Epithelial cell of esophagus (primary cell): ENCODE measurements at regions not wholly inside any gene's neighbourhood (a gene's known extent, or its start where the extent isn't known, plus 50 kb on each side); places are given as distances from the start of the nearest gene placed in this dataset.

ENCODE experiments used
- DNase-seq: peaks from one replicate; pipeline ENCODE4 v3.0.0; 2010; ENCODE audit warnings: low read depth
- H3K4me3 ChIP-seq: 2 replicates; pipeline ENCODE4 v1.5.1; 2011; ENCODE audit warnings: mild to moderate bottlenecking, low read length, control low read depth
- TF ChIP-seq, protein P1 (sequence below): IDR thresholded peaks from 2 replicates; pipeline ENCODE4 v1.5.1; 2011; ENCODE audit warnings: low read depth, mild to moderate bottlenecking, low read length, control low read depth, inconsistent platforms; ENCODE audit not compliant: insufficient read depth; ENCODE audit errors: missing control alignments

DNA sequence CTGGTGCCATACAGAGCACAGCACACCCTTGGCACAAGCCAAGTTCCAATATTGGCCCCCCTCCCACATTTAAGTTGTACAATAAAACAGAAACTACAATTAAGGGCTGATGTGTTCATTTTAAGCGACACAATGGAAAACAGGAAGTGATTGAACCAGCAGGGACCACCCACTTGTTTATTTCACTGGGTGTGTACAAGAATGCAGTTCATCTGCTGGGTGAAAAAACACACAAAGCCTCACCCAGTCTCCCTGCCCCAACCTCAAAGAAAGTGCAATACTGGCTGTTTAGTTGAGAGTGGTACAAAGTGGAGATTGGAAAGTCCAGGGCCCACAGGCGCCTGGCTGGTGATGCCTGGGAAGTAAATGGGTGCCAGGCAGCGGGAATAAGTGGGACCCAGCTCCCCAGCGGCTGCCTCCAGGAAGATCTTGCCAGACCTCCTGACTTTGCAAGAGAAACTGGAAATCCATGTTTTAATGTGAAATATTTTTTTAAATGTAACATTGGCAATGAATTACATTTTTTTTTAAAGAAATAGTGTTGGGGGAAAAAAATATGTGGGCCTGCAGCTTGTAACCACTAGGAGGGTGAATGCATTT, 322.1 kb downstream of the ZNF536 start:
- no peak overlapping the region for H3K4me3 ChIP-seq
- DNase-seq = no peak
- TF ChIP-seq, protein P1, sequence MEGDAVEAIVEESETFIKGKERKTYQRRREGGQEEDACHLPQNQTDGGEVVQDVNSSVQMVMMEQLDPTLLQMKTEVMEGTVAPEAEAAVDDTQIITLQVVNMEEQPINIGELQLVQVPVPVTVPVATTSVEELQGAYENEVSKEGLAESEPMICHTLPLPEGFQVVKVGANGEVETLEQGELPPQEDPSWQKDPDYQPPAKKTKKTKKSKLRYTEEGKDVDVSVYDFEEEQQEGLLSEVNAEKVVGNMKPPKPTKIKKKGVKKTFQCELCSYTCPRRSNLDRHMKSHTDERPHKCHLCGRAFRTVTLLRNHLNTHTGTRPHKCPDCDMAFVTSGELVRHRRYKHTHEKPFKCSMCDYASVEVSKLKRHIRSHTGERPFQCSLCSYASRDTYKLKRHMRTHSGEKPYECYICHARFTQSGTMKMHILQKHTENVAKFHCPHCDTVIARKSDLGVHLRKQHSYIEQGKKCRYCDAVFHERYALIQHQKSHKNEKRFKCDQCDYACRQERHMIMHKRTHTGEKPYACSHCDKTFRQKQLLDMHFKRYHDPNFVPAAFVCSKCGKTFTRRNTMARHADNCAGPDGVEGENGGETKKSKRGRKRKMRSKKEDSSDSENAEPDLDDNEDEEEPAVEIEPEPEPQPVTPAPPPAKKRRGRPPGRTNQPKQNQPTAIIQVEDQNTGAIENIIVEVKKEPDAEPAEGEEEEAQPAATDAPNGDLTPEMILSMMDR = no peak

DNA sequence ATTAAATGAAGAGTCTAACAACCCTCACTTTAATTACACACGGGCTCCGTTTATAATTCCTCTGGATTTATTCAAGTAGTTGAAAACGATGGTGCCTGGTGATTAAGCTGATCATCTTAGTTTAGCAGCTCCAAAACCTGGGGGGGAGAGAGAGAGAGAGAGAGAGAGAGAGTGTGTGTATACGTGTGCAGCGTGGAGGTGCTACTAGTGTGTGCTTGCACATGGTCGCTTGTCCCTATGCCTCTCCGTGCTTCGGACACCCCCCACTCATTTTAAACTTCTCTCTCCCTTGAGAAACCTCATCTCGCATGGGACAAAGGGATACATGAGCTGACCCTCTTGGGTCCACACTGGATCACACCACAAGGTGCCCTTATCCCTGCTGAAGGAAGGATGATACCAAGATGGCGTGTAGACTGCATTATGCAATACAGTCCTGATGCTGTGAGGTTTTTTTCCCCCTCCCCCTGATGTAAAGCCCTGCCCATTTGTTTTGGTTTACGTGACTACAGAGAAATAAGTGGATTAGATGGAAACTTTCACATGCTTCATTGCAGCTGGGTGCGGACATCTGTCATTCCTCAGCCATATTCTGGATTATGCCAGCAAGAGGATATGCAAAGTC, 320.8 kb downstream of the ZNF536 start:
- TF ChIP-seq, protein P1 = no peak
- H3K4me3 ChIP-seq = no peak overlapping the region
- DNase-seq = no peak

DNA sequence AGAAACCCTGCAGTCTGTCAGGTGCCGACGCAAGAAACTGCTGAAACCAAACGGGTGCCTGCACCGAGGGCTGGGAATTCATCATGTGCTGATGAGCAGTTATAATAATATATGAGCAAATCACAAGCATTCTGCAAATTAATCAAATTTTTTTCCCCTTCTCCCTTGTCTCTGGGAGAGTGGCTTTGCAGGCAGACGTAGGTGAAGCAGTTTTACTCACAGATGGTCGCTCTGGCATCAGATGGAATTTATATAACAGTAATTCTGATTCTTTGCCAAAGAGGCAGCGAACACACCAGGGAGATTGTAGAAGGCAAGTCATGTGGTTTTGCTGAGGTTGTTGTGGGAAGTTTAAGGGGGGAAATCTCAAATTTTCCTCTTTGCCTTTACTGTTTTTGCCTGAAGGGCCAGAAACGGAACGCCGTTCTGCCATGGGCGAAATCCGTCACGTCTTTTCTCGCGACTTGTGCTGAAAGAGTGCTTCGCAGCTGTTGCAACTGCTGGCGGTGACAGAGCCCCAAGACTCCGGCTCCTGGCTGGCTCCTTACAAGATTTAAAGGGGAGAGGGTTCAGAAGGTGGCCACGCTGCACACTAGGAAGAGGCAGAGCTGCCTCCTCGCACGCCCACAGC, 320.1 kb downstream of the ZNF536 start:
- no peak for DNase-seq
- TF ChIP-seq, protein P1 = no peak
- no peak overlapping the region for H3K4me3 ChIP-seq

DNA sequence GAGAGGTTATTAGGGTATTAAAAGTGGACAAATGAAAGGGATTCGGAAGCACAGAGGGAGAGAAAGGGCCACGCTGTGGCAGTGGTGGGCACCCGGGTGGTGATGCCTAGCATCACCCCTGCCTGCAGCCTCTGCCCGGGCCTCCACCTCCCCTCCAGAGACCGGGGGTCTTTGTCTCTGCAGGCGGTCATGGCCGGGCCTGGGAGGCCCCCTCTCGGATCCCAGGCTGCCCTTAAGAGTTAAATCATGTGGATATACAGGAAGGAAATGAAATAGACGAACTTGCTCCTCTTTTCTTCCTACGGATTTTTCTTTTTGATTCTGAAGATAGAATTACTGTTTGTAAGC, 319.6 kb downstream of the ZNF536 start:
- TF ChIP-seq, protein P1 = no peak
- DNase-seq = no peak
- no peak overlapping the region for H3K4me3 ChIP-seq

DNA sequence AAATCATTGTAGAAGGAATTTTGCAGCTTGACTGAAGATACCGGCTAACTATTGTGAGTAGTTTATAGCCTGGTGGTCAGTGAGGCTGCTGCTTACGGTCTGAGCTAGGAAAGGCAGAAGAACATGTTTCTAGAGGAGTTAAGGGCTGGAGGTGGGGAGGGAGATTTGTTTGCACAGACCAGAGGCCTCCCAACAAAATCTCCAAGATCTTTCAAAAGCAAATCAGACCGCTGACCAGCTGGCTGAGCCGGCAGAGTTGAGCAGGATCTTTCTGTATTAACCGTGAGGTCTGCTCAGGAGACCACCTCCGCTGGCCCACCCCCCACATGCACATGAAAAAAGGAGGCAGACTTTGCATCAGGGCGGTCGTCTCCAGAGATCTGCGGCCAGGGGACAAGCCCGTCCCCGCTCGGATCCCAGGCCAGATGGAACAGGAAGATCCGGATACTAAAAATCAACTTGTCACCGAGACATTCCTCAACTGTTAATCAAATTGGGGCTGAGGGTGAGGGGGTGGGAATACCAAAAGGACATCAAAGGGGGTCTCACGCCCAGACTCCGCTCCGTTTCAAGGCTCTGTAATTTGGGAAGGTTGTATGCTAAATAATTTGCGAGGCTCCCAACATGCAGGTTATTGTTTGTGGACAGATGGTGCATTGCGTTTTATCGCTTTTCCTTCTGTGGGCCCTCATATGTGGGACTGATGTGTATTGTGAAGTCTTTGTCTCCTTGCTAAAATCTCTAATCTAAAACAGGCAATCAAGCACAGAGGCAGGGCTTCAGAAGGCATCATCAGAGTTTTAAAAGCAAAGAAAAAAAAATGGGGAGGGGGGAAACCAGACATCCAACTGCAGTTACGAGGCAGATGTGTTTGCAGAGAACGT, 319.0 kb downstream of the ZNF536 start:
- H3K4me3 ChIP-seq = no peak overlapping the region
- DNase-seq = no peak
- TF ChIP-seq, protein P1 = no peak

DNA sequence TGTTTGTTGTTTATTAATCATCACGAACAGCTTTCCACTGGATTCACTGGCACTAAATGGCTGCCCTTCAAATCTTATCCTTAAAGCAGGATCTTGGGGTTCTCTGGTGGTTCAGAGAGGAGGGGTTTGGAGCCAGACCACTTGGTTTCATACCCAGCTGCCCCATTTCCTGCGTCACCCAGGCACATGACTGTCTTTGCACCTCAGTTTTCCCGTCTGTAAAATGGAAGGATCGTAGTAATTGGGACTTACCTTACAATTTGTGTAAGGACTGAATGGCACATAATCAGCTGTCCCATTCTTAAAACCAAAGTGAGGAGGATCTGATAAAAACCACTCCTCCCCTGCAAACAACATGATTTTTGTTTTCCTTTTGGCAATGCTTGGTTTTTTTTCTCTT, 318.3 kb downstream of the ZNF536 start:
- no peak overlapping the region for H3K4me3 ChIP-seq
- DNase-seq = no peak
- TF ChIP-seq, protein P1 = no peak
